GM19372 (cell line): ENCODE measurements at regions not wholly inside any gene's neighbourhood (a gene's known extent, or its start where the extent isn't known, plus 50 kb on each side); places are given as distances from the start of the nearest gene placed in this dataset.
"Not testable (repeated sequence)": the region's sequence is repeated elsewhere in the genome, so short reads cannot be mapped to it uniquely, and the experiment has no call there.

Source experiments
- ATAC-seq: cut with Tn5 transposase; IDR thresholded peaks from one replicate; pipeline ENCODE4 v1.9.1; 2021; ENCODE audit warnings: mild to moderate bottlenecking, low read depth, moderate library complexity; ENCODE audit not compliant: unreplicated experiment

GRCh38 chr17:45585794-45586650, 95.5 kb upstream of the PLEKHM1 start:
- not testable (repeated sequence) for ATAC-seq

- ATAC-seq = not testable (repeated sequence)
Measured at GRCh38 chr17:45586651-45586934, 96.1 kb upstream of the PLEKHM1 start.

GRCh38 chr17:45592433-45592923, 102.0 kb upstream of the PLEKHM1 start:
- peak; percentile 65 for ATAC-seq

GRCh38 chr17:45596347-45596746, 105.8 kb upstream of the PLEKHM1 start:
- ATAC-seq = not testable (repeated sequence)

- not testable (repeated sequence) for ATAC-seq
Measured at GRCh38 chr17:45600052-45601012, 109.8 kb upstream of the PLEKHM1 start.

- ATAC-seq = not testable (repeated sequence)
Measured at GRCh38 chr17:45601013-45601412, 110.5 kb upstream of the PLEKHM1 start.

- not testable (repeated sequence) for ATAC-seq
Measured at GRCh38 chr17:45601605-45602539, 111.4 kb upstream of the PLEKHM1 start.

GRCh38 chr17:45605751-45606150, 115.2 kb upstream of the PLEKHM1 start:
- not testable (repeated sequence) for ATAC-seq

GRCh38 chr17:45619984-45620405, 129.5 kb upstream of the PLEKHM1 start:
- peak; percentile 99 for ATAC-seq

GRCh38 chr17:45620468-45620867, 129.9 kb upstream of the PLEKHM1 start:
- ATAC-seq = peak; percentile 38

GRCh38 chr17:45621087-45621486, 130.6 kb upstream of the PLEKHM1 start:
- not testable (repeated sequence) for ATAC-seq

- not testable (repeated sequence) for ATAC-seq
Measured at GRCh38 chr17:45622295-45622694, 131.8 kb upstream of the PLEKHM1 start.

- ATAC-seq = no peak
Measured at GRCh38 chr17:45628019-45628418, 137.5 kb upstream of the PLEKHM1 start.

GRCh38 chr17:45631941-45632340, 141.4 kb upstream of the PLEKHM1 start:
- ATAC-seq = no peak

GRCh38 chr17:45639297-45639849, 144.7 kb upstream of the CRHR1 start:
- no peak for ATAC-seq

- ATAC-seq = no peak
Measured at GRCh38 chr17:45640141-45640850, 143.8 kb upstream of the CRHR1 start.

- ATAC-seq = no peak
Measured at GRCh38 chr17:45641541-45641940, 142.6 kb upstream of the CRHR1 start.

GRCh38 chr17:45643591-45643990, 140.5 kb upstream of the CRHR1 start:
- no peak for ATAC-seq

GRCh38 chr17:45644637-45645036, 139.5 kb upstream of the CRHR1 start:
- ATAC-seq = not testable (repeated sequence)
